ENCODE measurements at regions not wholly inside any gene's neighbourhood (a gene's known extent, or its start where the extent isn't known, plus 50 kb on each side); places are given as distances from the start of the nearest gene placed in this dataset.

DNA sequence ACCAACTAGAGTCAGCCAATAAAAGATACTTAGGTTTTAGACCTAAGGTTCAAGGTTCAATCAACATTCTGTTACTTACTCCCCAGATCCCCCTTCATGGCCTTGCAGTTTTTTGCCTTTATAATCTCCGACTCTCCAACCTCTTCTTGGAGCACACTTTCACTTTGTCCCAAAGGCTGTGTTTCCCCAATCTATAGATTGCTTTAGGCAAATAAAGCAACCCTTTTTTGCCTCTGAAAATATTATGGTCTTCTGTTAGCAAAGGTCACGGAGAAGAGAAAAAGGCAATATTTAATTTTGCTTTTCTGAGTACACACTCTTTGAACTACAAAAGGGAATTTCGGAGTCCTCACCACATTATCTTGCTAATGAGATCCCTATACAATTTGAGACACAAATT lies 268.1 kb downstream of the PLOD2 start:
- no peak overlapping the region for H3K4me3 ChIP-seq (ENCODE audit: low read depth in 1 of 3, low read length in 3 of 3)
- no peak for TF ChIP-seq HNF4G (IDR thresholded peaks at IDR 0.05)
- TF ChIP-seq RXRA (IDR thresholded peaks at IDR 0.05) = no peak
- TF ChIP-seq SP1 (IDR thresholded peaks at IDR 0.05) = no peak
- no peak for TF ChIP-seq RAD21 (IDR thresholded peaks at IDR 0.05)
- no peak for TF ChIP-seq JUND (IDR thresholded peaks at IDR 0.05)
- no peak for TF ChIP-seq EGR1 (IDR thresholded peaks at IDR 0.05; ENCODE audit: low read depth in 2 of 2)
- TF ChIP-seq YY1 (IDR thresholded peaks at IDR 0.05) = no peak
- no peak for TF ChIP-seq ZBTB33 (IDR thresholded peaks at IDR 0.05)
- TF ChIP-seq NR2F2 (IDR thresholded peaks at IDR 0.05) = no peak
- no peak for TF ChIP-seq TAF1 (conservative IDR thresholded peaks at IDR 0.05)
- no peak for TF ChIP-seq GABPA (IDR thresholded peaks at IDR 0.05 in 1 of 2, conservative IDR thresholded peaks at IDR 0.05 in 1 of 2)
- TF ChIP-seq FOXA2 (IDR thresholded peaks at IDR 0.05) = no peak
- no peak for TF ChIP-seq REST (IDR thresholded peaks at IDR 0.05)
- TF ChIP-seq FOXA1 (IDR thresholded peaks at IDR 0.05) = no peak
- H3K4me1 ChIP-seq (ENCODE audit: control insufficient read depth in 4 of 4, insufficient read depth in 4 of 4, low read length in 3 of 4) = no peaks in the 10 kb centered on the region
- WGBS = 41% methylated on average over 3 of the region's 3 CpGs
- no peak overlapping the region for H3K9ac ChIP-seq (ENCODE audit: low read depth in 1 of 2, low read length in 2 of 2)
- no peaks in the 10 kb centered on the region for H3K27me3 ChIP-seq (ENCODE audit: control insufficient read depth in 4 of 4, insufficient read depth in 4 of 4, low read length in 3 of 4)
- DNase-seq (ENCODE audit: low spot score) = no peak
- no peaks in the 10 kb centered on the region for H3K9me3 ChIP-seq (ENCODE audit: control insufficient read depth in 4 of 4, low read length in 3 of 4)
- no peak overlapping the region for H3K27ac ChIP-seq (ENCODE audit: low read depth in 1 of 2, low read length in 2 of 2)
- H3K36me3 ChIP-seq (ENCODE audit: control insufficient read depth in 4 of 4, insufficient read depth in 3 of 4, low read depth in 1 of 4, low read length in 3 of 4) = no peaks in the 10 kb centered on the region

GRCh38 chr3:145893331-145893730 lies 267.7 kb downstream of the PLOD2 start:
- no peaks in the 10 kb centered on the region for H3K36me3 ChIP-seq (ENCODE audit: control insufficient read depth in 4 of 4, insufficient read depth in 3 of 4, low read depth in 1 of 4, low read length in 3 of 4)
- DNase-seq (ENCODE audit: low spot score) = no peak
- no peaks in the 10 kb centered on the region for H3K4me1 ChIP-seq (ENCODE audit: control insufficient read depth in 4 of 4, insufficient read depth in 4 of 4, low read length in 3 of 4)
- H3K27ac ChIP-seq (ENCODE audit: low read depth in 1 of 2, low read length in 2 of 2) = no peak overlapping the region
- no peak overlapping the region for H3K9ac ChIP-seq (ENCODE audit: low read depth in 1 of 2, low read length in 2 of 2)
- no peaks in the 10 kb centered on the region for H3K9me3 ChIP-seq (ENCODE audit: control insufficient read depth in 4 of 4, low read length in 3 of 4)
- TF ChIP-seq NR2F2 (IDR thresholded peaks at IDR 0.05) (no peak), REST (IDR thresholded peaks at IDR 0.05) (no peak), HNF4A (conservative IDR thresholded peaks at IDR 0.05) (no peak), ATF3 (IDR thresholded peaks at IDR 0.05) (no peak)
- no peak overlapping the region for H3K4me3 ChIP-seq (ENCODE audit: low read depth in 1 of 3, low read length in 3 of 3)
- H3K27me3 ChIP-seq (ENCODE audit: control insufficient read depth in 4 of 4, insufficient read depth in 4 of 4, low read length in 3 of 4) = no peaks in the 10 kb centered on the region
- WGBS = 83% methylated on average over 2 of the region's 2 CpGs
